ENCODE measurements at regions not wholly inside any gene's neighbourhood (a gene's known extent, or its start where the extent isn't known, plus 50 kb on each side); places are given as distances from the start of the nearest gene placed in this dataset.
"Not testable (repeated sequence)": the region's sequence is repeated elsewhere in the genome, so short reads cannot be mapped to it uniquely, and the experiment has no call there.

DNA sequence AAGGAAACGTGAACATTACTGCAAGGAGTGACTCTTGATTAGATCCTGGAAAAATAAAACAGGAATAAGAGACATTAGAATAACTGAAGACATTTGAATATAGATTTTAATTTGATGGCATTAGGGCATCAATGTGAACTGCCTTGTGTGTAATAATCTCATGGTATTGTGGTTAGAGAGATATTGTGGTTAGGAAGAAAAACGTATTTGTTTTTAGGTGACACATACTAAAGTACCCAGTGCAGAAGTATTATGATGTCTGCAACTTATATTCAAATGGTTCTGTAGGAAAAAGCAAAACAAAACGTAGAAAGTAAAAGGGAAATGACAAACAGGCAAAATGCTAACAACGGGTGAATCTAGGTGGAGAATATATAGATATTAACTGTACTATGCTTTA lies 65.9 kb upstream of the OGFRL1 start:
- no peak overlapping the region for H3K4me3 Mint-ChIP-seq
- no peaks in the 10 kb centered on the region for H3K36me3 Mint-ChIP-seq (ENCODE audit: insufficient read depth)
- H3K27ac Mint-ChIP-seq (ENCODE audit: low read depth), result no peak overlapping the region
- peaks cover 15% of the 10 kb centered on the region for H3K4me1 Mint-ChIP-seq
- DNase-seq (ENCODE audit: low spot score in 2 of 2) (no peak), ATAC-seq (replicated peaks; ENCODE audit: extremely low read depth, poor library complexity, severe bottlenecking) (no peak)
- no peaks in the 10 kb centered on the region for H3K27me3 Mint-ChIP-seq
- no peaks in the 10 kb centered on the region for H3K9me3 Mint-ChIP-seq

DNA sequence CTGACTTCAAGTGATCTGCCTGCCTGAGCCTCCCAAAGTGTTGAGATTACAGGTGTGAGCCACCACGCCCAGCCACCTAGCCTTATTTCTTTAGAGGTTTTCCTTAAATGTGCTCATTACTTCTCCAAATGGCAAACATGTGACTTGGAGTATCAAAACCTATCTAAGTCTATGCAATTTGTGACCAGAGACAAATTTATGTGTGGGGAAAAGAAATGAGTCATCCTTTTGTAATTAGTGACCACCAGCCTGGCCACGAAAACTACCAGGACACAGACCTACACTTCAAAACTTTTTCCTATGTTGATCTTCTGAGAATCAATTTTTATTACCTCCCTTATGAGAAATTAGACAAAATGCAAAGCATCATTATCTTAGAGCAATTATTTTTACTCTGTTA lies 64.6 kb upstream of the OGFRL1 start:
- no peak overlapping the region for H3K4me3 Mint-ChIP-seq
- no peak overlapping the region for H3K27ac Mint-ChIP-seq (ENCODE audit: low read depth)
- peaks cover 26% of the 10 kb centered on the region for H3K4me1 Mint-ChIP-seq
- no peaks in the 10 kb centered on the region for H3K9me3 Mint-ChIP-seq
- H3K36me3 Mint-ChIP-seq (ENCODE audit: insufficient read depth), result peaks cover 1% of the 10 kb centered on the region
- ATAC-seq (replicated peaks; ENCODE audit: extremely low read depth, poor library complexity, severe bottlenecking) (no peak), DNase-seq (ENCODE audit: low spot score in 2 of 2) (no peak)
- no peaks in the 10 kb centered on the region for H3K27me3 Mint-ChIP-seq

GRCh38 chr6:71226151-71226550 lies 62.5 kb upstream of the OGFRL1 start:
- DNase-seq (ENCODE audit: low spot score in 2 of 2), result no peak
- ATAC-seq (replicated peaks; ENCODE audit: extremely low read depth, poor library complexity, severe bottlenecking), result no peak
- H3K9me3 Mint-ChIP-seq, result no peaks in the 10 kb centered on the region
- H3K36me3 Mint-ChIP-seq (ENCODE audit: insufficient read depth), result peaks cover 3% of the 10 kb centered on the region
- no peak overlapping the region for H3K4me3 Mint-ChIP-seq
- no peak overlapping the region for H3K27ac Mint-ChIP-seq (ENCODE audit: low read depth)
- H3K27me3 Mint-ChIP-seq, result no peaks in the 10 kb centered on the region
- H3K4me1 Mint-ChIP-seq, result peaks cover 38% of the 10 kb centered on the region

DNA sequence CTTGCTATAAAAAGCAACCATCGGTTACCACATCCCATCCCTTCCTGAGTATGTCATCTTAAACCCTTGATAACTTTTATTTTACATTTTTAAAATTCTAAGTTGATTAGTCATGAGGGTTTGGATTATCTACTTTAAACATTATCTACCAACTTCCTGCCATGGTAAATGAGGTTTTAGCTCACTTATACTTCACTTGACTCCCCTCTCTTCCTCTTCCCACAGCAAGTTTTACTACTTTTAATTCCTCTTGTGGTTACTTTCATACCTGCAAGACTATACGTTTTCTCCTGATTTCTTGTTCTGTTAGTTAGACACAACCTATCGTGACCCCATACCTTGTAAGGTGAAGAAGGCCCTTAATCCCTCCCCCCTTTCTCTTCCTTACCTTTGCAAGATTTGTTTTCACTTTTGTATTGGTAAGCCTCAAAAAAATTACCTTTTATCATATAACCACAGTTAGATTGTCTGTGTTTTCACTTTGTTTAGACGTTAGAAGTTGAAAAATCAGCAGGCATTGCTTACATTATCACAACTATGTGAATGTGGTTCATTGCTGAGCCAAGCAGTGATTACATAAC lies 60.1 kb upstream of the OGFRL1 start:
- Mint-ChIP-seq H3K27me3 (no peaks in the 10 kb centered on the region), H3K27ac (ENCODE audit: low read depth) (peak overlapping the region; percentile 81), H3K4me3 (peak overlapping the region; percentile 50), H3K9me3 (no peaks in the 10 kb centered on the region), H3K36me3 (ENCODE audit: insufficient read depth) (peaks cover 3% of the 10 kb centered on the region), H3K4me1 (peaks cover 29% of the 10 kb centered on the region)
- ATAC-seq (replicated peaks; ENCODE audit: extremely low read depth, poor library complexity, severe bottlenecking) (peak; percentile 77), DNase-seq (ENCODE audit: low spot score in 2 of 2) (no peak)

DNA sequence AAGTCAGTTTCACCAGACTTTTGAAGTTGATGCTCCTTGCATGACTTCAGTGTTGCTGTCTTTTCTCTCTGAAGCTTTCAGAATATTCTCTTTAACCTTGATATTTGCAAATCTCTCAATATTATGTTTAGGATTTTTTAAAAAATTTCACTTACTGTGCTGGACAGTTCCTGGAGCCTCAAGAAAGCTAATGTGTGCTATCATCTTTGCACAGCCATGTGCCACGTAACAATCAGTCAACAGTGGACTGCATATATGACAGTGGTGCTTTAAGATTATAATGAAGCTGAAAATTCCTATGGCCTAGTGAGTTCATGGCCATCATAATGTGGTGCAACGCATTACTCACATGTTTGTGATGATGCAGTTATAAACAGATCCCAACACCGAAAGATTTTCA lies 59.1 kb upstream of the OGFRL1 start:
- H3K27ac Mint-ChIP-seq (ENCODE audit: low read depth), result peak overlapping the region; percentile 81
- H3K36me3 Mint-ChIP-seq (ENCODE audit: insufficient read depth), result peaks cover 3% of the 10 kb centered on the region
- H3K9me3 Mint-ChIP-seq, result no peaks in the 10 kb centered on the region
- ATAC-seq (replicated peaks; ENCODE audit: extremely low read depth, poor library complexity, severe bottlenecking) (no peak), DNase-seq (ENCODE audit: low spot score in 2 of 2) (no peak)
- H3K4me3 Mint-ChIP-seq, result peak overlapping the region; percentile 50
- H3K27me3 Mint-ChIP-seq, result no peaks in the 10 kb centered on the region
- peaks cover 29% of the 10 kb centered on the region for H3K4me1 Mint-ChIP-seq

DNA sequence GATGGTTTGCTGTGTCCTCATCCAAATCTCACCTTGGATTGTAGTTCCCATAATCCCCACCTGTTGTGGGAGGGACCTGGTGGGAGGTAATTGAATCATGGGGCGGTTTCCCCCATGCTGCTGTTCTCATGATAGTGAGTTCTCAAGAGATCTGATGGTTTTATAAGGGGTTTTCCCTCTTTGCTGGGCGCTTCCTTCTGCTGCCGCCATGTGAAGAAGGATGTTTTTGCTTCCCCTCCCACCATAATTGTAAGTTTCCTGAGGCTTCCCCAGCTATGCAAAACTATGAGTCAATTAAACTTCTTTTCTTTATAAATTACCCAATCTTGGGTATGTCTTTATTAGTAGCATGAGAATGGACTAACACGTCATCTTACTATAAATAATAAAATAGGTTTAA lies 55.7 kb upstream of the OGFRL1 start:
- ATAC-seq (replicated peaks; ENCODE audit: extremely low read depth, poor library complexity, severe bottlenecking); H3K9me3 Mint-ChIP-seq; DNase-seq (ENCODE audit: low spot score in 2 of 2); H3K27ac Mint-ChIP-seq (ENCODE audit: low read depth); H3K4me3 Mint-ChIP-seq; H3K36me3 Mint-ChIP-seq (ENCODE audit: insufficient read depth): not testable (repeated sequence)
- H3K4me1 Mint-ChIP-seq, result peaks cover 21% of the 10 kb centered on the region
- H3K27me3 Mint-ChIP-seq, result peaks cover 21% of the 10 kb centered on the region

GRCh38 chr6:71236926-71237434 lies 51.6 kb upstream of the OGFRL1 start:
- Mint-ChIP-seq H3K36me3 (ENCODE audit: insufficient read depth) (no peaks in the 10 kb centered on the region), H3K4me1 (no peaks in the 10 kb centered on the region), H3K27ac (ENCODE audit: low read depth) (no peak overlapping the region), H3K27me3 (peaks cover 53% of the 10 kb centered on the region), H3K9me3 (no peaks in the 10 kb centered on the region), H3K4me3 (no peak overlapping the region)
- ATAC-seq (replicated peaks; ENCODE audit: extremely low read depth, poor library complexity, severe bottlenecking) (no peak), DNase-seq (ENCODE audit: low spot score in 2 of 2) (no peak)

DNA sequence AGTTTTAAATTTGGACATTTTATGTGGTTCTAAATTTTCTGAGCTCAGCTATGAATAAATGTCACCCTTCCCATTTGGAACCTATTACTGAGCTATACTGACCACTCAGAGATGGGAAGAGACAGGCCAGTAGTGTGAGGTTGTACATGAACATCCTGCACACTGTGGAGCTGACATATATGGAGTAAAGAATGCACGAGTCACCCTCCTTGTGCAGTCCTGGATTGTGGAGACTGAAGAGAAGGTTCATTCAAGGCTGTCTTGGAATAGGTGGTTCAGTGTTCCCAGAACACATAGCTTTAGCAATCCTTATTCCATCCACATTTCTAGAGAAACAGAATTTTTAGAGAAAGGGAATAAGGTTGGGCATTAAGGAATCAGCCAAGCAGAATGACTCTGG lies 50.3 kb upstream of the OGFRL1 start:
- no peak for ATAC-seq (replicated peaks; ENCODE audit: extremely low read depth, poor library complexity, severe bottlenecking)
- Mint-ChIP-seq H3K27me3 (peaks cover 53% of the 10 kb centered on the region), H3K36me3 (ENCODE audit: insufficient read depth) (no peaks in the 10 kb centered on the region), H3K27ac (ENCODE audit: low read depth) (no peak overlapping the region), H3K9me3 (no peaks in the 10 kb centered on the region), H3K4me1 (no peaks in the 10 kb centered on the region), H3K4me3 (no peak overlapping the region)
- DNase-seq (ENCODE audit: low spot score in 2 of 2), result no peak
